ENCODE measurements at regions not wholly inside any gene's neighbourhood (a gene's known extent, or its start where the extent isn't known, plus 50 kb on each side); places are given as distances from the start of the nearest gene placed in this dataset.

- no peak for DNase-seq (ENCODE audit: low read depth)
Measured at GRCh38 chr5:142474431-142475094, 149.7 kb upstream of the SPRY4 start.

- DNase-seq (ENCODE audit: low read depth): no peak
Measured at GRCh38 chr5:142473038-142473437, 148.2 kb upstream of the SPRY4 start.

- peak; percentile 4 for DNase-seq (ENCODE audit: low read depth)
Measured at GRCh38 chr5:142472306-142472951, 147.6 kb upstream of the SPRY4 start.

GRCh38 chr5:142466195-142466971 is 141.6 kb upstream of the SPRY4 start:
- no peak for DNase-seq (ENCODE audit: low read depth)

- no peak for DNase-seq (ENCODE audit: low read depth)
Measured at GRCh38 chr5:142465476-142465875, 140.7 kb upstream of the SPRY4 start.

GRCh38 chr5:142463904-142464303 is 139.1 kb upstream of the SPRY4 start:
- DNase-seq (ENCODE audit: low read depth): no peak

- DNase-seq (ENCODE audit: low read depth): no peak
Measured at GRCh38 chr5:142461028-142461590, 136.3 kb upstream of the SPRY4 start.

GRCh38 chr5:142459209-142459608 is 134.4 kb upstream of the SPRY4 start:
- DNase-seq (ENCODE audit: low read depth): no peak

GRCh38 chr5:142455856-142456255 is 131.0 kb upstream of the SPRY4 start:
- no peak for DNase-seq (ENCODE audit: low read depth)

- no peak for DNase-seq (ENCODE audit: low read depth)
Measured at GRCh38 chr5:142453932-142454331, 129.1 kb upstream of the SPRY4 start.

GRCh38 chr5:142450419-142450818 is 125.6 kb upstream of the SPRY4 start:
- no peak for DNase-seq (ENCODE audit: low read depth)

- DNase-seq (ENCODE audit: low read depth): no peak
Measured at GRCh38 chr5:142447887-142448286, 123.1 kb upstream of the SPRY4 start.

GRCh38 chr5:142446960-142447279 is 122.1 kb upstream of the SPRY4 start:
- DNase-seq (ENCODE audit: low read depth): no peak

- no peak for DNase-seq (ENCODE audit: low read depth)
Measured at GRCh38 chr5:142446131-142446959, 121.5 kb upstream of the SPRY4 start.

GRCh38 chr5:142445266-142445665 is 120.4 kb upstream of the SPRY4 start:
- DNase-seq (ENCODE audit: low read depth): no peak

GRCh38 chr5:142441616-142442015 is 116.8 kb upstream of the SPRY4 start:
- DNase-seq (ENCODE audit: low read depth): no peak

- DNase-seq (ENCODE audit: low read depth): no peak
Measured at GRCh38 chr5:142439207-142439860, 114.5 kb upstream of the SPRY4 start.

GRCh38 chr5:142438573-142438972 is 113.8 kb upstream of the SPRY4 start:
- no peak for DNase-seq (ENCODE audit: low read depth)

- no peak for DNase-seq (ENCODE audit: low read depth)
Measured at GRCh38 chr5:142437563-142437962, 112.7 kb upstream of the SPRY4 start.

GRCh38 chr5:142435410-142436115 is 110.7 kb upstream of the SPRY4 start:
- no peak for DNase-seq (ENCODE audit: low read depth)

- no peak for DNase-seq (ENCODE audit: low read depth)
Measured at GRCh38 chr5:142434322-142434612, 109.4 kb upstream of the SPRY4 start.

All from stimulated activated CD8-positive, alpha-beta memory T cell treated with anti-CD3 and anti-CD28 coated beads, Interleukin-12 subunit alpha, Interleukin-12 subunit beta, amount 100 ng/mL, for 4 hours (primary cell).